ENCODE measurements at regions not wholly inside any gene's neighbourhood (a gene's known extent, or its start where the extent isn't known, plus 50 kb on each side); places are given as distances from the start of the nearest gene placed in this dataset.

- TF ChIP-seq CTCF (IDR thresholded peaks at IDR 0.05; ENCODE audit: low read depth, low read length): no peak
- TF ChIP-seq POLR2A (IDR thresholded peaks at IDR 0.05; ENCODE audit: extremely low read depth, insufficient read length): no peak
These were observed 1462.4 kb downstream of the EFNB2 start for GRCh38 chr13:105073041-105073440.

Measured in NB4 (cell line).